Mesenchymal stem cell (in vitro differentiated cells and primary cell): ENCODE measurements at regions not wholly inside any gene's neighbourhood (a gene's known extent, or its start where the extent isn't known, plus 50 kb on each side); places are given as distances from the start of the nearest gene placed in this dataset.
"Not testable (repeated sequence)": the region's sequence is repeated elsewhere in the genome, so short reads cannot be mapped to it uniquely, and the experiment has no call there.

Experiments used
- DNase-seq: peaks from one replicate; pipeline ENCODE4 v3.0.0-alpha.2; 2013
- H2AFZ ChIP-seq: one replicate; pipeline ENCODE4 v1.6.1; 2013; ENCODE audit warnings: low read depth, mild to moderate bottlenecking, control low read depth, inconsistent platforms, low read length, moderate library complexity
- H2AK5ac ChIP-seq: 2 replicates; pipeline ENCODE4 v1.6.1; 2013; ENCODE audit warnings: low read length, moderate library complexity, mild to moderate bottlenecking, inconsistent platforms; ENCODE audit not compliant: severe bottlenecking
- H2BK120ac ChIP-seq: one replicate; pipeline ENCODE4 v1.6.1; 2013; ENCODE audit warnings: low read depth, mild to moderate bottlenecking, inconsistent platforms, low read length, moderate library complexity
- H2BK12ac ChIP-seq, 2 experiments: one replicate each; pipeline ENCODE4 v1.6.1; 2013; ENCODE audit warnings: inconsistent platforms in 2 of 2, low read length in 2 of 2, mild to moderate bottlenecking in 2 of 2, moderate library complexity in 2 of 2, control low read depth in 1 of 2
- H2BK15ac ChIP-seq: one replicate; pipeline ENCODE4 v1.6.1; 2013; ENCODE audit warnings: mild to moderate bottlenecking, low read depth, inconsistent platforms; ENCODE audit not compliant: poor library complexity, severe bottlenecking
- H2BK5ac ChIP-seq: 2 replicates; pipeline ENCODE4 v1.6.1; 2013; ENCODE audit warnings: low read depth, mild to moderate bottlenecking, low read length, control low read depth, inconsistent platforms; ENCODE audit not compliant: poor library complexity, severe bottlenecking
- H3K14ac ChIP-seq, 2 experiments: one replicate each; pipeline ENCODE4 v1.6.1; 2013; ENCODE audit warnings: inconsistent platforms in 2 of 2, low read length in 2 of 2, control low read depth in 1 of 2, mild to moderate bottlenecking in 1 of 2, moderate library complexity in 1 of 2
- H3K18ac ChIP-seq, 2 experiments: one replicate each; pipeline ENCODE4 v1.6.1; 2013; ENCODE audit warnings: inconsistent platforms in 2 of 2, low read length in 2 of 2, control low read depth in 1 of 2, low read depth in 1 of 2, mild to moderate bottlenecking in 1 of 2
- H3K23ac ChIP-seq, 2 experiments: one replicate each; pipeline ENCODE4 v1.6.1; 2013; ENCODE audit warnings: inconsistent platforms in 2 of 2, low read length in 2 of 2, mild to moderate bottlenecking in 2 of 2, moderate library complexity in 2 of 2, control low read depth in 1 of 2
- H3K27ac ChIP-seq: 2 replicates; pipeline ENCODE4 v1.5.1; 2013; ENCODE audit warnings: mild to moderate bottlenecking, moderate library complexity, low read length, control low read depth, inconsistent platforms; ENCODE audit not compliant: poor library complexity, severe bottlenecking
- H3K27me3 ChIP-seq, 2 experiments: 2 replicates each; pipeline versions ENCODE4 v1.6.1 to v1.7.0; 2013; ENCODE audit warnings: low read length in 2 of 2, mild to moderate bottlenecking in 2 of 2, moderate library complexity in 2 of 2, control low read depth in 1 of 2, inconsistent platforms in 1 of 2; ENCODE audit not compliant: control insufficient read depth in 1 of 2, insufficient read depth in 1 of 2
- H3K36me3 ChIP-seq, 2 experiments: 2 replicates each; pipeline versions ENCODE4 v1.6.1 to v1.7.0; 2013; ENCODE audit warnings: low read length in 2 of 2, control low read depth in 1 of 2, inconsistent platforms in 1 of 2, low read depth in 1 of 2, mild to moderate bottlenecking in 1 of 2; ENCODE audit not compliant: insufficient read depth in 2 of 2, control insufficient read depth in 1 of 2
- H3K4ac ChIP-seq, 2 experiments: one replicate each; pipeline ENCODE4 v1.6.1; 2013; ENCODE audit warnings: inconsistent platforms in 2 of 2, low read length in 2 of 2, mild to moderate bottlenecking in 2 of 2, moderate library complexity in 2 of 2, control low read depth in 1 of 2, low read depth in 1 of 2
- H3K4me1 ChIP-seq: 2 replicates; pipeline ENCODE4 v1.6.1; 2013; ENCODE audit warnings: low read depth, low read length, control low read depth; ENCODE audit not compliant: control insufficient read depth, insufficient read depth
- H3K4me2 ChIP-seq: 2 replicates; pipeline ENCODE4 v1.6.1; 2013; ENCODE audit warnings: low read length, mild to moderate bottlenecking, inconsistent platforms; ENCODE audit not compliant: poor library complexity, severe bottlenecking
- H3K4me3 ChIP-seq, 2 experiments: 2 replicates each; pipeline versions ENCODE4 v1.5.1 to v1.7.0; 2013; ENCODE audit warnings: low read length in 2 of 2, mild to moderate bottlenecking in 2 of 2, control low read depth in 1 of 2, low read depth in 1 of 2; ENCODE audit not compliant: insufficient read depth in 1 of 2
- H3K79me1 ChIP-seq: replicated peaks from 2 replicates; pipeline ENCODE4 v1.6.1; 2013; ENCODE audit warnings: mild to moderate bottlenecking, control low read depth, low read length, inconsistent platforms; ENCODE audit not compliant: poor library complexity, severe bottlenecking
- H3K9ac ChIP-seq: 2 replicates; pipeline ENCODE4 v1.7.0; 2013; ENCODE audit warnings: mild to moderate bottlenecking, low read length, moderate library complexity
- H3K9me3 ChIP-seq: 2 replicates; pipeline ENCODE4 v1.7.0; 2013; ENCODE audit warnings: mild to moderate bottlenecking, low read length; ENCODE audit not compliant: control insufficient read depth
- H4K8ac ChIP-seq: one replicate; pipeline ENCODE4 v1.6.1; 2013; ENCODE audit warnings: inconsistent platforms, mild to moderate bottlenecking, low read length, moderate library complexity
- H4K91ac ChIP-seq: one replicate; pipeline ENCODE4 v1.6.1; 2013; ENCODE audit warnings: mild to moderate bottlenecking, low read length, inconsistent platforms
- WGBS: methylation state at CpG from one replicate; pipeline ENCODE4 v1.1.7; 2013; ENCODE audit warnings: mixed read lengths; 5-methylcytosine and 5-hydroxymethylcytosine counted together

GRCh38 chr2:53314718-53315117, 452.9 kb upstream of the CHAC2 start:
- Histone ChIP-seq H3K4ac (no peak overlapping the region), H4K91ac (no peak overlapping the region), H3K27me3 (no peaks in the 10 kb centered on the region), H2BK15ac (no peak overlapping the region), H3K36me3 (no peaks in the 10 kb centered on the region), H3K4me1 (peaks cover 2% of the 10 kb centered on the region), H2AFZ (no peak overlapping the region), H3K14ac (no peak overlapping the region), H2AK5ac (no peak overlapping the region), H3K9me3 (no peaks in the 10 kb centered on the region), H3K9ac (no peak overlapping the region), H3K18ac (no peak overlapping the region), H3K79me1 (no peaks in the 10 kb centered on the region), H3K4me3 (no peak overlapping the region), H2BK12ac (no peak overlapping the region), H2BK120ac (no peak overlapping the region), H2BK5ac (no peak overlapping the region), H3K27ac (no peak overlapping the region), H3K4me2 (no peak overlapping the region), H3K23ac (no peak overlapping the region), H4K8ac (no peak overlapping the region)
- no peak for DNase-seq
- whole genome bisulfite sequencing, result 81% methylated on average over 2 of the region's 2 CpGs

- not testable (repeated sequence) for H2BK15ac ChIP-seq, DNase-seq
- 85% methylated on average over 4 of the region's 4 CpGs for WGBS
Measured at GRCh38 chr2:53313644-53314043, 454.0 kb upstream of the CHAC2 start.

DNA sequence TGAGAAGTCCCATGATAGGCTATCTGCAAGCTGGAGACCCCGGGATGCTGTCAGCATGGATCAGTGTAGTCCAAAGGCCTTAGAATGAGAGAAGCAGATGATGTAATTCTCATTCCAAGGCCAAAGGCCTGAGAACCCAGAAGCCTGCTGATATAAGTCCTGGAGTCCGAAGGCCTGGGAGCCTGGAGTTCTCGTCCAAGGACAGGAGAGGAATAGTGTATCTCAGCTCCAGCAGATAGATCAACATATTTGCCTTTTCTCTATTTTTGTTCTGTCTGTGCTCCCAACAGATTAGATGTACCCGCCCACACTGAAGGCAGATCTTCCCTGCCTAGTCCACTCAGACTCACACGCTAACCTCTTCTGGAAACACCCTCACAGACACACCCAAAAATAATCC, 454.9 kb upstream of the CHAC2 start:
- no peak for DNase-seq
- H2BK12ac ChIP-seq, result no peak overlapping the region
- no peak overlapping the region for H3K23ac ChIP-seq
- H3K4me1 ChIP-seq, result no peaks in the 10 kb centered on the region
- H3K4me3 ChIP-seq, result no peak overlapping the region
- H3K79me1 ChIP-seq, result no peaks in the 10 kb centered on the region
- H3K4ac ChIP-seq, result no peak overlapping the region
- H2AK5ac ChIP-seq, result no peak overlapping the region
- no peak overlapping the region for H3K18ac ChIP-seq
- H2BK15ac ChIP-seq, result no peak overlapping the region
- no peak overlapping the region for H4K91ac ChIP-seq
- H3K36me3 ChIP-seq, result no peaks in the 10 kb centered on the region
- no peak overlapping the region for H3K27ac ChIP-seq
- 90% methylated on average over 5 of the region's 5 CpGs for WGBS
- no peak overlapping the region for H4K8ac ChIP-seq
- no peak overlapping the region for H3K14ac ChIP-seq
- H2BK120ac ChIP-seq, result no peak overlapping the region
- H3K9ac ChIP-seq, result no peak overlapping the region
- H3K4me2 ChIP-seq, result no peak overlapping the region
- no peak overlapping the region for H2AFZ ChIP-seq
- no peak overlapping the region for H2BK5ac ChIP-seq
- H3K27me3 ChIP-seq, result no peaks in the 10 kb centered on the region
- no peaks in the 10 kb centered on the region for H3K9me3 ChIP-seq

More at GRCh38 chr2:53313644-53314043, 454.0 kb upstream of the CHAC2 start:
- not testable (repeated sequence) for H2AFZ ChIP-seq, H3K18ac ChIP-seq, H3K14ac ChIP-seq, H2BK5ac ChIP-seq, H3K9me3 ChIP-seq, H3K23ac ChIP-seq, H3K4ac ChIP-seq, H3K9ac ChIP-seq, H2AK5ac ChIP-seq, H3K79me1 ChIP-seq, H3K4me2 ChIP-seq, H2BK120ac ChIP-seq, H2BK12ac ChIP-seq, H3K4me3 ChIP-seq, H3K36me3 ChIP-seq, H3K27me3 ChIP-seq, H4K8ac ChIP-seq, H3K27ac ChIP-seq, H3K4me1 ChIP-seq, H4K91ac ChIP-seq

GRCh38 chr2:53312181-53312580, 455.4 kb upstream of the CHAC2 start:
- Histone ChIP-seq H2BK120ac (no peak overlapping the region), H3K4me1 (no peaks in the 10 kb centered on the region), H3K27me3 (no peaks in the 10 kb centered on the region), H3K9ac (no peak overlapping the region), H3K23ac (no peak overlapping the region), H3K4me3 (no peak overlapping the region), H3K27ac (no peak overlapping the region), H2BK12ac (no peak overlapping the region), H3K18ac (no peak overlapping the region), H4K91ac (no peak overlapping the region), H2AK5ac (no peak overlapping the region), H3K9me3 (no peaks in the 10 kb centered on the region), H3K14ac (no peak overlapping the region), H3K4me2 (no peak overlapping the region), H2BK15ac (no peak overlapping the region), H3K79me1 (no peaks in the 10 kb centered on the region), H3K4ac (no peak overlapping the region), H2AFZ (no peak overlapping the region), H3K36me3 (no peaks in the 10 kb centered on the region), H2BK5ac (no peak overlapping the region), H4K8ac (no peak overlapping the region)
- 93% methylated on average over 1 of the region's 5 CpGs for WGBS
- no peak for DNase-seq
